Type B pancreatic cell (in vitro differentiated cells): ENCODE measurements at regions not wholly inside any gene's neighbourhood (a gene's known extent, or its start where the extent isn't known, plus 50 kb on each side); places are given as distances from the start of the nearest gene placed in this dataset.
A peak's percentile ranks its signal among the peaks of the same experiment; 100 is the strongest.

Experiments used
- DNase-seq: peaks from one replicate; pipeline ENCODE4 v3.0.0; 2021; ENCODE audit warnings: mixed read lengths; ENCODE audit not compliant: unreplicated experiment; ENCODE audit errors: extremely low spot score
- H3K27ac Mint-ChIP-seq: 2 replicates; pipeline ENCODE4 v1.8.0; 2021; ENCODE audit warnings: mild to moderate bottlenecking, mixed read lengths
- H3K27me3 Mint-ChIP-seq: 2 replicates; pipeline ENCODE4 v1.8.0; 2021; ENCODE audit warnings: mixed read lengths
- H3K36me3 Mint-ChIP-seq: 2 replicates; pipeline ENCODE4 v1.8.0; 2021; ENCODE audit warnings: mixed read lengths
- H3K4me1 Mint-ChIP-seq: one replicate; pipeline ENCODE4 v1.8.0; 2021; ENCODE audit warnings: mixed read lengths; ENCODE audit not compliant: unreplicated experiment
- H3K4me3 Mint-ChIP-seq: 2 replicates; pipeline ENCODE4 v1.8.0; 2021; ENCODE audit warnings: mild to moderate bottlenecking, mixed read lengths
- H3K9me3 Mint-ChIP-seq: 2 replicates; pipeline ENCODE4 v1.8.0; 2021; ENCODE audit warnings: mixed read lengths
- TF ChIP-seq, protein P1 (sequence below): fragments of 200-600 bp; sonication (generic); conservative IDR thresholded peaks from 2 replicates; pipeline ENCODE4 v1.5.0; 2021; ENCODE audit warnings: antibody characterized with exemption, mild to moderate bottlenecking

DNA sequence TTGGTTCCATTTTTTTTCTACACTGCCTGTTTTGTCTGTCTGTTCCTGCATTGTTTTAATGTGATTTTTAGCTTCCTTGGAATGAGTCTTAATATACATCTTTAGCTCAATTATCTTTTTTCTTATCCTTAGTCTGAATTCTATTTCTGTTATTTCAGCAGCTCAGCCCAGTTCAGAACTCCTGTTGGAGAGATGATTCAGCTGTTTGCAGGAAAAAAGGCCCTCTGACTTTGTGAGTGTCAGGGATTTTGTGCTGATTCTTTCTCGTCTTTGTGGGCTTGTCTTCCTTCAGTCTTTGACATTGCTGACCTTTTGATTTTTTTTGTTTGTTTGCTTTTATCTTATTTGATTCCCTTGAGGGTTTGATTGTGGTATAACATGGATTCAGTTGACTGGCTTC is 343.2 kb upstream of the TRAM1L1 start:
- H3K4me3 Mint-ChIP-seq = no peak overlapping the region

DNA sequence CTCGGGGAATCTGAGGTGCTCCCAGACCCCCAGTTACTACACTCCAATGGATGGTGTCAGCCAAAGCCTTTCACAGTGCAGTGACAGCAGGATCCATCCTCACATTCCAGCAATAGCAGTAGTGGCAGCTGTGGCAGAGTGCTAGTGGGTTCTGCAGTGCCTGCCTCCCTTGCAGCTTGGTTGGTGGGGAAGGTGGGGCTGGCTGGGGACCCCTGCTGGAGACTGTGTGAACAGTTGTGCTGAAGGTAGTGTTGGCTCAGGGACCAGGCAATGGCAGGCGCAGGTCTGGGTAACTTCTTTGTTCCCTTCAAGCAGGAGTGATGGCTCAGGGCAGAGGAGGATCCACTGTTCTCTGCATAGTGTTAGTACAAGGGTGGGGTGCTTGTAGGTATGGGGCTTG is 343.7 kb upstream of the TRAM1L1 start:
- TF ChIP-seq, protein P1, sequence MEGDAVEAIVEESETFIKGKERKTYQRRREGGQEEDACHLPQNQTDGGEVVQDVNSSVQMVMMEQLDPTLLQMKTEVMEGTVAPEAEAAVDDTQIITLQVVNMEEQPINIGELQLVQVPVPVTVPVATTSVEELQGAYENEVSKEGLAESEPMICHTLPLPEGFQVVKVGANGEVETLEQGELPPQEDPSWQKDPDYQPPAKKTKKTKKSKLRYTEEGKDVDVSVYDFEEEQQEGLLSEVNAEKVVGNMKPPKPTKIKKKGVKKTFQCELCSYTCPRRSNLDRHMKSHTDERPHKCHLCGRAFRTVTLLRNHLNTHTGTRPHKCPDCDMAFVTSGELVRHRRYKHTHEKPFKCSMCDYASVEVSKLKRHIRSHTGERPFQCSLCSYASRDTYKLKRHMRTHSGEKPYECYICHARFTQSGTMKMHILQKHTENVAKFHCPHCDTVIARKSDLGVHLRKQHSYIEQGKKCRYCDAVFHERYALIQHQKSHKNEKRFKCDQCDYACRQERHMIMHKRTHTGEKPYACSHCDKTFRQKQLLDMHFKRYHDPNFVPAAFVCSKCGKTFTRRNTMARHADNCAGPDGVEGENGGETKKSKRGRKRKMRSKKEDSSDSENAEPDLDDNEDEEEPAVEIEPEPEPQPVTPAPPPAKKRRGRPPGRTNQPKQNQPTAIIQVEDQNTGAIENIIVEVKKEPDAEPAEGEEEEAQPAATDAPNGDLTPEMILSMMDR = no peak

More for the DNA sequence above, 343.2 kb upstream of the TRAM1L1 start:
- Mint-ChIP-seq H3K9me3 (no peaks in the 10 kb centered on the region), H3K27ac (no peak overlapping the region), H3K27me3 (peaks cover 6% of the 10 kb centered on the region), H3K36me3 (no peaks in the 10 kb centered on the region), H3K4me1 (no peaks in the 10 kb centered on the region)
- TF ChIP-seq, protein P1 = no peak
- DNase-seq = no peak

DNA sequence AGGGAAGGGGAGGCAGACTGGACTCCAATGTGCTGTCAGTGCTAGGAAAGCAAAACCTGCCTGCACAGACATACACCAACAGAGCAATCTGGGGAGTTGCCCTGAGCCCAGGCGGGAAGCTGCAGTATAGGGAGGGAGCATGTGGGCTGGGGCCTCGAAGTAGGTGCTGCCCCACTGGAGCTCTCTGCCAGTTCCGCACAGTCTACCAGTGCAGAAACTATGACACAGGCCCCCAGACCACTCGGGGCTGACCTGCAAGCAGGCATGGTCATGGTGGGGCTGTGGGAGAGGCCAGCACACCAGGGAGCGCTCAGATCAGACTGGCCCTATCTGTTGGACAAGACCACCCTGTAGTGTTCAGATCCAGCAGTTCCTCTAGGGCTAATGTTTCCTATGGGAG is 344.1 kb upstream of the TRAM1L1 start:
- H3K9me3 Mint-ChIP-seq = no peaks in the 10 kb centered on the region
- TF ChIP-seq, protein P1 = no peak
- H3K27me3 Mint-ChIP-seq = peaks cover 6% of the 10 kb centered on the region
- DNase-seq = no peak
- H3K4me3 Mint-ChIP-seq = no peak overlapping the region
- H3K36me3 Mint-ChIP-seq = no peaks in the 10 kb centered on the region
- H3K4me1 Mint-ChIP-seq = no peaks in the 10 kb centered on the region
- no peak overlapping the region for H3K27ac Mint-ChIP-seq

More for the DNA sequence above, 343.7 kb upstream of the TRAM1L1 start:
- H3K36me3 Mint-ChIP-seq = no peaks in the 10 kb centered on the region
- no peaks in the 10 kb centered on the region for H3K4me1 Mint-ChIP-seq
- H3K27me3 Mint-ChIP-seq = peaks cover 6% of the 10 kb centered on the region
- H3K27ac Mint-ChIP-seq = no peak overlapping the region
- no peak for DNase-seq
- H3K4me3 Mint-ChIP-seq = no peak overlapping the region
- no peaks in the 10 kb centered on the region for H3K9me3 Mint-ChIP-seq

DNA sequence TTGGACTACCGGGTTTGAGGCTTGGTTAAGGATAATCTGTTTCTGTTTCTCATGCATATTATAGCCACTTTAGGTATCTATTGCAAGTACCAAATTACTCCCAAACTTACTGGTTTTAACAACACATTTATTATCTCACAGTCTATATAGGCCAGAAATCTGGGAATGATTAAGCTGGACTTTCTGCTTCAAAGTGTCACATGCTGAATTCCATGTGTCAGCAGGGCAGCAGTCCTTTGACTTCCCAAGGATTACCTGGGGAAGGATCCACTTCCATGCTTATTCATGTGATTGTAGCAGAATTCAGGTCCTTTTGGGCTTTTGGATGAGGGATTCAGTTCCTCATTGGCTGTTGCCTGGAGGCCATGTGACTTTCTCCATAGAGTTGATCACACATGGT is 349.0 kb upstream of the TRAM1L1 start:
- no peaks in the 10 kb centered on the region for H3K27me3 Mint-ChIP-seq
- TF ChIP-seq, protein P1 = no peak
- DNase-seq = no peak
- no peaks in the 10 kb centered on the region for H3K9me3 Mint-ChIP-seq
- H3K27ac Mint-ChIP-seq = no peak overlapping the region
- H3K4me3 Mint-ChIP-seq = no peak overlapping the region
- H3K4me1 Mint-ChIP-seq = no peaks in the 10 kb centered on the region
- H3K36me3 Mint-ChIP-seq = no peaks in the 10 kb centered on the region

DNA sequence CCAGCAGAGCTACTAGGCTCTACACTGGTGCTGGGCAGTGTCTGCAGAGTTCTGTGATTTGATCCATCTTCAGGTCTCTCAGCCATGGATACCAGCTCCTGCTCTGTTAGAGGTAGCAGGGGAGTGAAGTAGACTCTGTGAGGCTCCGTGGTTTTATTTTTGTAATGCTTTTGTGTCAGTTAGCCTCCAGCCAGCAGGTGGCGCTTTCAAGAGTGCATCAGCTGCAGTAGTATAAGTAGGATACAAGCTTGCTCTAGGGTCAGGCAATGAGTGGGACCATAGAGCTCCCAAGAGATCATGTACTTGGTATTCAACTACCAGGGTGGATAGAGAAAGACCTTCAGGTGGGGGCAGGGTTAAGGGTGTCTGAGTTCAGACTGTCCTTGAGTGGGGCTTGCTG is 362.5 kb upstream of the TRAM1L1 start:
- no peaks in the 10 kb centered on the region for H3K9me3 Mint-ChIP-seq
- TF ChIP-seq, protein P1 = peak; percentile 46
- no peaks in the 10 kb centered on the region for H3K27me3 Mint-ChIP-seq
- no peak overlapping the region for H3K27ac Mint-ChIP-seq
- no peaks in the 10 kb centered on the region for H3K36me3 Mint-ChIP-seq
- no peak overlapping the region for H3K4me3 Mint-ChIP-seq
- H3K4me1 Mint-ChIP-seq = no peaks in the 10 kb centered on the region
- no peak for DNase-seq

GRCh38 chr4:117455088-117455487 is 369.7 kb upstream of the TRAM1L1 start:
- Mint-ChIP-seq H3K4me1 (no peaks in the 10 kb centered on the region), H3K27me3 (no peaks in the 10 kb centered on the region), H3K9me3 (no peaks in the 10 kb centered on the region), H3K4me3 (no peak overlapping the region), H3K36me3 (no peaks in the 10 kb centered on the region), H3K27ac (no peak overlapping the region)
- TF ChIP-seq, protein P1 = no peak
- DNase-seq = no peak
